GM10266 (cell line): ENCODE measurements at regions not wholly inside any gene's neighbourhood (a gene's known extent, or its start where the extent isn't known, plus 50 kb on each side); places are given as distances from the start of the nearest gene placed in this dataset.

Source experiments
- DNase-seq: peaks from one replicate; pipeline ENCODE4 v3.0.0; 2012; ENCODE audit errors: extremely low spot score
- CTCF ChIP-seq: IDR thresholded peaks from 2 replicates; pipeline ENCODE4 v1.5.1; 2012; ENCODE audit warnings: mild to moderate bottlenecking, low read depth; ENCODE audit not compliant: control insufficient read depth, insufficient read depth; ENCODE audit errors: missing control alignments

GRCh38 chr21:34205811-34206571 is 132.6 kb downstream of the MRPS6 start:
- no peak for DNase-seq
- no peak for TF ChIP-seq CTCF

DNA sequence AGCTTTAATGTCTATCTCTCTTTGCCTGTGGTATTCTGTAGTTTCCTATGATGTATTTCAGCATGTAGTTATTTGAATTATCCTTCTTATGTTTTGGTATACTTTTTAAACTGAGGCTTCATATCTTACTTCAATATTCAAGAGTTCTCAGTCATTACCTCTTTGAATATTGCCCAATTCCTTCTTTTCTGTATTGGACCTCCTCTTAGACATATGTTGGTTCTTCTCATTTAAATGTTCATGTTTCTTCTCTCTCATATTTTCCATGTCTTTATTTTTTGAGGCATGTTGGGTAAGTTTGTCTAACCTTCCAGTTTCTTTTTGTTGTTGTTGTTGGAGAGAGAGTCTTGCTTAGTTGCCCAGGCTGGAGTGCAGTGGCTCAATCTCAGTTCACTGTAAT is 140.6 kb downstream of the MRPS6 start:
- TF ChIP-seq CTCF, result no peak
- no peak for DNase-seq

DNA sequence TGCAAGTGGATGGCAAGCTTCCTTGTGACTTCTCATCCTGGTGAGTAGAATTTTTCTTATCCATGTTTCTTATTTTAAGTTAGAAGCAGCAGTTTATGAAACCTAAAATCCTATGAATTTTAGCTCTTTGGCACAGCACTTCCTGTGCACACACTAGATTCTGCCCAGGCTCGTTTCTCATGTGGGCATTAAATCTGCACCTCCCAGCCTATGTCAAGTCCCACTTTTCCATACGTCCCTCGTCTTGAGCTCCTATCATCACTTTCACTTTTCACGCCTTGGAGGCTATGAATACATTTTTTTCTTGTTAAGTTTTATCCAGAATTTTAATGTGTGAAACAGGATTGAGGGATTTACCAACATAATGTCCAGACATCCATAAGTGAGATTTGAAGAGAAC is 142.1 kb downstream of the MRPS6 start:
- DNase-seq, result no peak
- no peak for TF ChIP-seq CTCF

GRCh38 chr21:34215911-34216717 is 142.7 kb downstream of the MRPS6 start:
- no peak for DNase-seq
- no peak for TF ChIP-seq CTCF

GRCh38 chr21:34216718-34217032 is 143.3 kb downstream of the MRPS6 start:
- no peak for TF ChIP-seq CTCF
- DNase-seq, result no peak

- no peak for TF ChIP-seq CTCF
- DNase-seq, result no peak
These were observed 143.9 kb downstream of the MRPS6 start for GRCh38 chr21:34217263-34217662.
